ENCODE measurements at regions not wholly inside any gene's neighbourhood (a gene's known extent, or its start where the extent isn't known, plus 50 kb on each side); places are given as distances from the start of the nearest gene placed in this dataset.
A peak's percentile ranks its signal among the peaks of the same experiment; 100 is the strongest.
"Not testable (repeated sequence)": the region's sequence is repeated elsewhere in the genome, so short reads cannot be mapped to it uniquely, and the experiment has no call there.

DNA sequence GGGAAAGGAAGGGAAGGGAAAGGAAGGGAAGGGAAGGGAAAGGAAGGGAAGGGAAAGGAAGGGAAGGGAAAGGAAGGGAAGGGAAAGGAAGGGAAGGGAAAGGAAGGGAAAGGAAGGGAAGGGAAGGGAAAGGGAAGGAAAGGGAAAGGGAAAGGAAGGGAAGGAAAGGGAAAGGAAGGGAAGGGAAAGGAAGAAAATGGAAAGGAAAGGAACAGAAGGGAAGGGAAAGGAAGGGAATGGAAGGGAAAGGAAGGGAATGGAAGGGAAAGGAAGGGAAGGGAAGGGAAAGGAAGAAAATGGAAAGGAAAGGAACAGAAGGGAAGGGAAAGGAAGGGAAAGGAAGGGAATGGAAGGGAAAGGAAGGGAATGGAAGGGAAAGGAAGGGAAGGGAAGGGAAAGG, 526.0 kb downstream of the RMST start:
- DNase-seq: not testable (repeated sequence)

DNA sequence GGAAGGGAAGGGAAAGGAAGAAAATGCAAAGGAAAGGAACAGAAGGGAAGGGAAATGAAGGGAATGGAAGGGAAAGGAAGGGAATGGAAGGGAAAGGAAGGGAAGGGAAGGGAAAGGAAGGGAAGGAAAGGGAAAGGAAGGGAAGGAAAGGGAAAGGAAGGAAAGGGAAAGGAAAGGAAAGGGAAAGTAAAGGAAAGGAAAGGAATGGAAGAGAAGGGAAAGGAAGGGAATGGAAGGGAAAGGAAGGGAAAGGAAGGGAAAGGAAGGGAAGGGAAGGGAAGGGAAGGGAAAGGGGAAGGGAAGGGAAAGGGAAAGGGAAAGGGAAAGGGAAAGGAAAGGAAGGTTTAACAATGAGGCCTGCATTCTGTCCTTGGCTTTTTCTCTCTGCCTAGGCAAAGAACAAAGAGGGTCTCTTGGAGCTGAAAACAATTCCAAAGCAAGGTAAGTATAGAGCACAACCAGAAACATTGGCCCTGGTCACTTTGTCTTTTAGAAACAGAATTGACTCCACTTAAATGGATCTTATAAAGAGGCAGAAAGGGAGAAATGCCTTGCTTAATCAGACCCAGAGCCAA, 525.9 kb upstream of the TMPO start:
- no peak for DNase-seq

- no peak for DNase-seq
Observed at GRCh38 chr12:97994746-97995484, 520.5 kb upstream of the TMPO start.

- no peak for DNase-seq
Observed at GRCh38 chr12:97995559-97995958, 519.8 kb upstream of the TMPO start.

- DNase-seq: no peak
Observed at GRCh38 chr12:98001430-98001829, 514.0 kb upstream of the TMPO start.

GRCh38 chr12:98002887-98003493, 512.4 kb upstream of the TMPO start:
- peak; percentile 26 for DNase-seq

GRCh38 chr12:98007963-98008362, 507.4 kb upstream of the TMPO start:
- no peak for DNase-seq

DNA sequence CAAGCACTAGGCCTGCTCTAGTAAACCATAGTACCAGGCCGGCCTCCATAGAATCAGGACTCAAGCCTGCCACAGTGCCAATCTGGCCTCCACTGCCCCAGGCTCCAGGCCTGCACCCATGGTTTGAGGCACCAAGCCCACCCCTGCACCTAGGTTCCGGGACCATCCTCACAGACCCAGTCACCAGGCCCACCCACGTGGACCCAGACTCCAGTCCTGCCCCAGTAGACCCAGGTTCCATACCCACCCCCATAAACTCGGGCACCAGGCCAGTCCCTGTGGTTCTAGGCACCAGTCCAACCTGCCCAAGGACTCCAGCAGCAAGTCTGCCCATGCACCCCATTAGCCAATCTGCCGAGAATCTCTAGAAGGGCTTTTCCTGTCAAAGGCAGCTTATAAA, 501.8 kb upstream of the TMPO start:
- DNase-seq: no peak

- no peak for DNase-seq
Observed at GRCh38 chr12:98018836-98019235, 496.6 kb upstream of the TMPO start.

- DNase-seq: no peak
Observed at GRCh38 chr12:98020376-98020775, 495.0 kb upstream of the TMPO start.

- DNase-seq: no peak
Observed at GRCh38 chr12:98022961-98023360, 492.4 kb upstream of the TMPO start.

- DNase-seq: no peak
Observed at GRCh38 chr12:98037401-98038140, 477.8 kb upstream of the TMPO start.

- DNase-seq: no peak
Observed at GRCh38 chr12:98042668-98043067, 472.7 kb upstream of the TMPO start.

GRCh38 chr12:98045395-98045794, 470.0 kb upstream of the TMPO start:
- no peak for DNase-seq

- no peak for DNase-seq
Observed at GRCh38 chr12:98048326-98048725, 467.1 kb upstream of the TMPO start.

DNA sequence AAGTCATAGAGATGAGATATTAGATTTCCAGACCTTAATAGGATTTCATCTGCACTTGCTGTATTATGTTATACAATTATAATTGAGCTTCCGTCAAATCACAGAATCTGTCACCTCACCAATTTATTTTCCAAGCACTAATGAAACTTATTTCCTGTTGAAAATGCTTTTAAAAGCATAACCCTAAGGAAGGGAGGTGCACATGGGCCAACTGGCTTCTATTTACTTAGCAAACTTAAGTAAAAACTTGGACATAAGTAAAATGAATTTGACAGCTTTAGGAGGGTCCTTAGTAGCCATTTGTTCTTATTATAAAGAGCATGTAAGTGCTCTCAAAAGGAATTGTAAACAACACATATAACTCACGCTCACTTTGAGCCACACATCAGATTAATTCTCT, 462.2 kb upstream of the TMPO start:
- no peak for DNase-seq

- no peak for DNase-seq
Observed at GRCh38 chr12:98057701-98058100, 457.7 kb upstream of the TMPO start.

- no peak for DNase-seq
Observed at GRCh38 chr12:98058213-98058612, 457.2 kb upstream of the TMPO start.

- DNase-seq: no peak
Observed at GRCh38 chr12:98058838-98059237, 456.6 kb upstream of the TMPO start.

DNA sequence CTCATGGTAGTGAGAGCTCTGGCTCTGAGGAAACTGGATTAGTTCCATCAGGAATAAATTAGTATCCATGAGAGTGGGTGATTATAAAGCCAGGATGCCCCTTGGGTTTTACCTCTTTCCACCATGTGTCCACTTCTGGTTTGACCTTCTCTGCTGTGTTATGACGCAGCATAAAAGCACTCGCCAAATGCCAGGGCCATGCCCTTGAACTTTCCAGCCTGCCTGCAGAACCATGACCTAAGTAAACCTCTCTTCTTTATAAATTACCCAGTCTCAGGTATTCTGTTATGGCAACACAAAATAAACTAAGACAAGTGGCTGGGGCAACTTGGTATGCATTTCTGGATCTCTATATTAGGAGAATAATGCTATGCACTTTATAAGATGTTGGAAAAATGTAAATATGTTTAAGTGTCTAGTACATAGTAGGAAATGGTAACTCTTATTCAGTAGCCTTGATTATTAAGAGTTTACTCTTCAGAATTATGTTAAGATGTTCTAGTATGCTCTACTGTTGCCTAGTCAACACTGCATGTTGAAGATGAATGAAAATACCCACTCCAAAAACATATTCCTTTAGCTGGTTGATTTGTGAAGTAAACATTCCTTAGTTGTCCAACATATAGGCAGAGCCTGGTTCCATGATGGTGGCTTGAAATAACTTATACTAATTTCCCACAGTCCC, 455.6 kb upstream of the TMPO start:
- no peak for DNase-seq

GRCh38 chr12:98060411-98060810, 455.0 kb upstream of the TMPO start:
- no peak for DNase-seq

DNA sequence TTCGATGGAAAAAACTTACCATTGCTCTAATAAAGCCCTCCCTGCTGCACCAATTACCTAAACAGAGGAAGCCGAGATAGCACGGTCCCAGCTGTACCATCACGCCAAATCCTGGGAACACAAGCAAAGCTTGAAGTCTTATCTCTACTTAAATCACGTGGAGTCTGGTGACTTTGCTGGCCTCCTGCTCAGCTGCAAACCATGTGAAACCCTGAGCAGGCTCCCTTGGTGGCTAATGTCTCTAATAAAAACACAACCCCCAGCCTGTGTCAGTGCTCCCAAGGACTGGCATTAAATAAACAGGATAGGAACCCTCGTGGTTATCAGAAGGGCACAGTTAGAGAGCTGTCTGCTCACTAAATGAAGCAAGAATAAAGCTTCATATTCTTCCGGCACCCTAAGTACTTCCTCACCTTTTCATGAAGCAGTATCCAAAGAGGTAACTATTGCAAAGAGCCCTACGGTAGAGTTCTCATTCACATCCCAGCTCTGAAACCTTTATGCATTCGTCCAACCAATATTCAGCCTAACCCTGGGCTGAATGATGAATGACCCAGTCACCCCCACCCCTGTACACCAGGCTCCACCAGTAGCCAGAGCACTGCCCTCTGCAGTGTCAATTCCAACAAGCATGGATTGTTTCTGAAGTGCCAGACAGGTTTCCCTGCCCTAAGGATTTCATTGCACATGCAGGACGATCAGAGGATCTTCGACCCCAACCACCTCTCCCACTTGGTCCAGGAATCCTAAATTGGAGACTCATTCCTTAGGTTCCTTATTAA, 452.7 kb upstream of the TMPO start:
- DNase-seq: no peak

Data from fibroblast of skin of scalp (primary cell).